ENCODE measurements at regions not wholly inside any gene's neighbourhood (a gene's known extent, or its start where the extent isn't known, plus 50 kb on each side); places are given as distances from the start of the nearest gene placed in this dataset.

DNA sequence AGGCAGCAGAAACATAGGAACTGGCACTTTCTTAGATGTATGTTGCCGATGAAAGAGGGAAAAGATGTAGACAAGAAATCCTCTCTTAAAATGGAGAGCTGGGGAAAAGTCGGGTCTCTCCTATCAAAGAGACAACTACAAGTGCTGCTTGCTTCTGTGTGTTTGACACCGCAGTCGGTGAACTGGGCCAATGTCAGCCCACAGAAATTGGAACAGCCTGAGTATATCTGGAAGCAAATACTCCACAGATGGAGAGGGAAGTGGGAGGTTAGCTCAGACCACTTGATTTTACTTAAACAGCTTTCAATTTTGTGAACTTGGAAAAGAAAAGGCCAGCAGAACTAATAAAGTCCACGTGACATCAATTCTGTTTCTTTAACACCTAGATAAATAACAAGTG lies 230.9 kb upstream of the FAT1 start:
- in situ Hi-C loops (cut with HindIII; ENCODE audit: low sequenced_read_pairs): no loop called here
- H3K4me3 ChIP-seq (ENCODE audit: low read depth, low read length): no peak overlapping the region
- no peak for DNase-seq (ENCODE audit: low read depth, low spot score)
- TF ChIP-seq, protein P1, sequence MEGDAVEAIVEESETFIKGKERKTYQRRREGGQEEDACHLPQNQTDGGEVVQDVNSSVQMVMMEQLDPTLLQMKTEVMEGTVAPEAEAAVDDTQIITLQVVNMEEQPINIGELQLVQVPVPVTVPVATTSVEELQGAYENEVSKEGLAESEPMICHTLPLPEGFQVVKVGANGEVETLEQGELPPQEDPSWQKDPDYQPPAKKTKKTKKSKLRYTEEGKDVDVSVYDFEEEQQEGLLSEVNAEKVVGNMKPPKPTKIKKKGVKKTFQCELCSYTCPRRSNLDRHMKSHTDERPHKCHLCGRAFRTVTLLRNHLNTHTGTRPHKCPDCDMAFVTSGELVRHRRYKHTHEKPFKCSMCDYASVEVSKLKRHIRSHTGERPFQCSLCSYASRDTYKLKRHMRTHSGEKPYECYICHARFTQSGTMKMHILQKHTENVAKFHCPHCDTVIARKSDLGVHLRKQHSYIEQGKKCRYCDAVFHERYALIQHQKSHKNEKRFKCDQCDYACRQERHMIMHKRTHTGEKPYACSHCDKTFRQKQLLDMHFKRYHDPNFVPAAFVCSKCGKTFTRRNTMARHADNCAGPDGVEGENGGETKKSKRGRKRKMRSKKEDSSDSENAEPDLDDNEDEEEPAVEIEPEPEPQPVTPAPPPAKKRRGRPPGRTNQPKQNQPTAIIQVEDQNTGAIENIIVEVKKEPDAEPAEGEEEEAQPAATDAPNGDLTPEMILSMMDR (IDR thresholded peaks at IDR 0.05; ENCODE audit: low read depth, low read length): no peak

DNA sequence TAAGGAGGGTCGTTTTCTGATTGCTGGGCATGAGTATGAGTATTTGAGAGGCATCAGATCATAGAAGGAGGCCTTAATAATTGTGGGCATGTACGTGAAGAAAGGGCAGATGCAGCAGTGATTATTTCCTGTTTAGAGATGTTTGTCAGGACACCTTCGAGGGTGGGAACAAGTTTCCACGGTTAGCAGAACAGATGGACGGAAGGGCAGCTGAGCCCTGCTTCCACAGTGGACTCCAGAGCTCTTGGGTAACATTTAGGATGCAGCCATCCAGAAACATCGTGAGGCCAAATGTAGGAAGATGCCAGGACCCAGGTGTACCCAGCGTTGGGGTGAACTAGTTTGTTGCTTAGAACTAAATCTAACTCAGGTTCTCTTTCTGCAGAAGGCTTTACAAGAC lies 231.3 kb upstream of the FAT1 start:
- TF ChIP-seq, protein P1 (IDR thresholded peaks at IDR 0.05; ENCODE audit: low read depth, low read length): no peak
- in situ Hi-C loops (cut with HindIII; ENCODE audit: low sequenced_read_pairs): no loop called here
- no peak overlapping the region for H3K4me3 ChIP-seq (ENCODE audit: low read depth, low read length)
- DNase-seq (ENCODE audit: low read depth, low spot score): no peak

DNA sequence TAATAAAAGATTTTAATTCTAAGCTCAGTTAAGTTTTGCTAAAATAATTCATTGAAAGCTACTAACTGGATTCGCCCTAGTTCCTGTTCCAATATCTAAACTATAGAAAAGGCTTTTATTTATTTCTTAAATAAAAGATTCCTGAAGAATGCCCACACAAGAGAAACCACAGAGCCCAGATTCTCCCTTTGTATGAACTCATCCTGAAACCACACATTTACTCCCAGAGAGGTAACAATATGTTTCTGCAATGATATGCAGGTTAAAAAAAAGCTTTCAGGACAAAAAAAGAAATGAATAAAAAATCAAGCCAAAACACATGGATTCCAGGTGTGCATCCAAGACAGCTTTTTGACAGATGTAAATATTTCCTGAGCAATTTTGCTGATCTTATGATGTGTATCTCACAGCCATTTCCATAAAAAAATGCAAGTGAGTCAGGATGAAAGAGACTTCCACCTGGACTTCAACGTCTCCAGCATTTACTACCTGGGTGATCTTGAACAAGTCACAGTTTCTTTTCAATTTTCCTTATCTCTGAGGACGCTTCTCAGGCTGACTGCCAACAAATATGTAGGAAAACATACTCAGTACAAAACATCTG lies 234.4 kb upstream of the FAT1 start:
- TF ChIP-seq, protein P1 (IDR thresholded peaks at IDR 0.05; ENCODE audit: low read depth, low read length): no peak
- peak; percentile 7 for DNase-seq (ENCODE audit: low read depth, low spot score)
- H3K4me3 ChIP-seq (ENCODE audit: low read depth, low read length): no peak overlapping the region
- in situ Hi-C loops (cut with HindIII; ENCODE audit: low sequenced_read_pairs): no loop called here

DNA sequence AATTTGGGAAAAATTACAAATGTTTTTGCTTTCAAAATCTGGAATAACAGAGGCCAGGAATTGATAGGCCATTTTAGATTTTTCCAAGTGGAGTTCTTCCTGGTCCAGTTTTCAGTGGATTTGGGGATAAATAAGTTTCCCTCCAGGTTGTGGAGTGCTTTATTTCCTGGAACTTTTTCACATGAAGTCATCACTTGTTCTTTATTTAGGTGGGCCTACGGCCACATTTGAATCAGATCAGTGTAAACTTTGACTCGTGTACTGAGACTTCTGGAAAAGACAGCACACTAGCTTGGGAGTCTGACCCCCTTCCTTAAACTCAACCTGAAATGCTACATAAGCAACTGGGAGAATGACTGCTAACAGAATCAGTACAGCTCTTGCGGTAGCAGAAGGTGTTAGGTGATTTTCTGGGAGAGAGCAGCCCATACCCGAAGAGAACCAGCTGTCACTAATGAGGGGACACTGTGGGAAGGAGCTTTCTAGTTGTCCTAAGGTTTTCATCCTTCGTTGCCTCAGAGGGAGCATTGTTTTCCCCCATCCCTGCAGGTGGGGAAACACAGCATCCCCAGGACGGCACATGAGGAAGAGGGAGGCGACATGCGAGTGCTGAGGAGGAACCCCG lies 235.2 kb upstream of the FAT1 start:
- TF ChIP-seq, protein P1 (IDR thresholded peaks at IDR 0.05; ENCODE audit: low read depth, low read length): no peak
- no peak for DNase-seq (ENCODE audit: low read depth, low spot score)
- no peak overlapping the region for H3K4me3 ChIP-seq (ENCODE audit: low read depth, low read length)
- in situ Hi-C loops (cut with HindIII; ENCODE audit: low sequenced_read_pairs): no loop called here

DNA sequence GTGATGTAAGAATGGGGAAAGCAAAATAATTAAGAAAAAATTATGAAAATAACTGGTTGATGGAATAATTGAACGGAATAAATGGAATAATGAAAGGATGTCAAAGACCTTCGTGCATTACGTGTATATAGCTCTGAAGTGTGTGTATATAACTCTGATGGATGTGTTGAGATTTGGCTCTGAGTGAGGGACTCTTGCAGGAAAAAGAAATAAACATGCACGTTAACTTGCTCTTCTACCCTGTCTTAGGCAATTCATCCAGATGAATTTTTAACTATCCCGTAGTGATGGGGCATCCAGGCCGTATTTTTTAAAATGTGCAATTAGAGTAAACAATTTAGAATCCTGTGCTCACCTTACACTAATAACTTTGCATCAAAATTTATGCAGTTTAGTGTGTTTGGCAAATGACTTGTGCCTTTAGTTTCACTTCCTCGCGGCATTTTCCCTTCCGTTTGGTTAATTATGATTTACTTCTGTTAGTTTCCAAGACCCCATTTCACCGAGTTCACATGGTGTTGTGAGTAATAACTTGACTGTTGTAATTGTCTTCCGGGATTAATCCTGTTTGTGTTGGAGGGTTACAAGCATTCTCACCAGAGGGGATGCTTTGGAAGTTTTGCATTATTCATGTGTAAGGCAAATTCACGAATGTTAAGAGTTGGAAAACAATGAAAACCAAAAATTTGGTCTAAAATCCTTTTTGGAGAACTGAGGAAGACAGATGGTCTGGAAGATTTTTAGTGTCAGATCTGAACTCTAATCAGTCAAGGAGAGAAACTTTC lies 256.5 kb upstream of the FAT1 start:
- TF ChIP-seq, protein P1 (IDR thresholded peaks at IDR 0.05; ENCODE audit: low read depth, low read length): no peak
- no peak for DNase-seq (ENCODE audit: low read depth, low spot score)
- in situ Hi-C loops (cut with HindIII; ENCODE audit: low sequenced_read_pairs): no loop called here
- no peak overlapping the region for H3K4me3 ChIP-seq (ENCODE audit: low read depth, low read length)

DNA sequence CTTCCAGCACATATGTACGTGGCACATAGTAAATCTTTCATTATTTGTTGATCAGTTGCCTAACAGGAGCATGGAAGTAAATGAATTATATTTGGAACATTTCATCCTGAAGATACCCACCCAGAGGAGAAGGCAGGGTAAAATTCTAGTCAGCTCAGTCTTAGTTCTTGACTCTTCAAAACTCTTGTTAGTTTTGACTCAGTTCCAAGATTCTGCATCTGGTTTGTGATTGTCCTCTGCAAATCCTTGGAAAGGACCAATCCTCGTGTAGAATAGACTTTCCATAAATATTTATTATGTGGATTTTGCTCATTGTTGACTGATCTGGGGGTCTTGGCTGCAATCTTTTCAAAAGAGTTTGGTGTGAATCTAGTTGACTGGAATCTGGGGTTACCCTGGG lies 257.5 kb upstream of the FAT1 start:
- in situ Hi-C loops (cut with HindIII; ENCODE audit: low sequenced_read_pairs): no loop called here
- TF ChIP-seq, protein P1 (IDR thresholded peaks at IDR 0.05; ENCODE audit: low read depth, low read length): no peak
- no peak overlapping the region for H3K4me3 ChIP-seq (ENCODE audit: low read depth, low read length)
- peak; percentile 25 for DNase-seq (ENCODE audit: low read depth, low spot score)

Measured in astrocyte of the spinal cord (primary cell).